GM19467 (cell line): ENCODE measurements at regions not wholly inside any gene's neighbourhood (a gene's known extent, or its start where the extent isn't known, plus 50 kb on each side); places are given as distances from the start of the nearest gene placed in this dataset.

ENCODE experiments used
- ATAC-seq: cut with Tn5 transposase; IDR thresholded peaks from one replicate; pipeline ENCODE4 v1.9.1; 2021; ENCODE audit warnings: mild to moderate bottlenecking, moderate library complexity; ENCODE audit not compliant: unreplicated experiment

GRCh38 chr18:11324956-11325882 lies 175.8 kb upstream of the PIEZO2 start:
- peak; percentile 77 for ATAC-seq

- no peak for ATAC-seq
Measured at GRCh38 chr18:11324510-11324909, 175.1 kb upstream of the PIEZO2 start.

- ATAC-seq, result no peak
Measured at GRCh38 chr18:11323359-11323819, 174.0 kb upstream of the PIEZO2 start.

- ATAC-seq, result no peak
Measured at GRCh38 chr18:11322716-11323115, 173.3 kb upstream of the PIEZO2 start.

GRCh38 chr18:11322006-11322405 lies 172.6 kb upstream of the PIEZO2 start:
- ATAC-seq, result no peak

GRCh38 chr18:11320986-11321385 lies 171.6 kb upstream of the PIEZO2 start:
- no peak for ATAC-seq

GRCh38 chr18:11316546-11316945 lies 167.2 kb upstream of the PIEZO2 start:
- ATAC-seq, result no peak

- ATAC-seq, result no peak
Measured at GRCh38 chr18:11310476-11311086, 161.2 kb upstream of the PIEZO2 start.

- no peak for ATAC-seq
Measured at GRCh38 chr18:11309172-11309571, 159.8 kb upstream of the PIEZO2 start.

GRCh38 chr18:11308499-11308898 lies 159.1 kb upstream of the PIEZO2 start:
- ATAC-seq, result no peak

- no peak for ATAC-seq
Measured at GRCh38 chr18:11307716-11308115, 158.3 kb upstream of the PIEZO2 start.

- no peak for ATAC-seq
Measured at GRCh38 chr18:11305507-11305906, 156.1 kb upstream of the PIEZO2 start.

- ATAC-seq, result no peak
Measured at GRCh38 chr18:11304928-11305327, 155.6 kb upstream of the PIEZO2 start.

GRCh38 chr18:11296946-11297345 lies 147.6 kb upstream of the PIEZO2 start:
- ATAC-seq, result no peak

GRCh38 chr18:11293794-11294193 lies 144.4 kb upstream of the PIEZO2 start:
- no peak for ATAC-seq

GRCh38 chr18:11290786-11291185 lies 141.4 kb upstream of the PIEZO2 start:
- ATAC-seq, result no peak

- ATAC-seq, result no peak
Measured at GRCh38 chr18:11289248-11289647, 139.9 kb upstream of the PIEZO2 start.

- no peak for ATAC-seq
Measured at GRCh38 chr18:11288401-11288800, 139.0 kb upstream of the PIEZO2 start.

- no peak for ATAC-seq
Measured at GRCh38 chr18:11286431-11286830, 137.1 kb upstream of the PIEZO2 start.

GRCh38 chr18:11284811-11285210 lies 135.4 kb upstream of the PIEZO2 start:
- no peak for ATAC-seq

GRCh38 chr18:11284349-11284748 lies 135.0 kb upstream of the PIEZO2 start:
- ATAC-seq, result no peak

GRCh38 chr18:11283479-11284161 lies 134.3 kb upstream of the PIEZO2 start:
- no peak for ATAC-seq
